HCT116 (cell line): ENCODE measurements at regions not wholly inside any gene's neighbourhood (a gene's known extent, or its start where the extent isn't known, plus 50 kb on each side); places are given as distances from the start of the nearest gene placed in this dataset.
A peak's percentile ranks its signal among the peaks of the same experiment; 100 is the strongest.
"Not testable (repeated sequence)": the region's sequence is repeated elsewhere in the genome, so short reads cannot be mapped to it uniquely, and the experiment has no call there.

Experiments
- ATAC-seq: fragments of 200-7000 bp; cut with Tn5 transposase; 2 replicates; pipeline ENCODE4 v1.9.1; 2020; ENCODE audit warnings: mild to moderate bottlenecking, moderate library complexity
- BruUV-seq: library from RNA; stranded (reverse); fragments of 400-500 nt; replicated peaks from 2 replicates; lab custom pipeline; 2021; lab: Mats Ljungman, UMichigan
- CTCF ChIA-PET: fragments of 300-600 bp; sonication (Branson Sonifier 250); formaldehyde crosslinking; loops from one replicate; lab custom pipeline; 2021; ENCODE audit warnings: antibody characterized with exemption; lab: Charles Lee
- POLR2A ChIA-PET: fragments of 300-600, 350-600 bp; sonication (Branson Sonifier 250); formaldehyde crosslinking; loops from one replicate; lab custom pipeline; 2021; ENCODE audit warnings: antibody characterized with exemption; lab: Charles Lee
- RAD21 ChIA-PET, 2 experiments: fragments of 300-600 bp; sonication (Branson Sonifier 250); formaldehyde crosslinking; loops; one replicate each; lab custom pipeline; 2023; ENCODE audit warnings: low total read pairs in 2 of 2; ENCODE audit not compliant: uncharacterized antibody in 2 of 2, unreplicated experiment in 2 of 2, low non-redundant PET in 1 of 2; lab: Charles Lee
- DNase-seq: peaks from one replicate; pipeline ENCODE4 v3.0.0-alpha.2; 2010; ENCODE audit warnings: low read depth, low spot score
- H2AFZ ChIP-seq: fragments of 200-600 bp; shearing (Covaris generic), sonication (generic); 2 replicates; pipeline ENCODE4 v1.6.1; 2017; ENCODE audit warnings: low read depth, mixed run types, mixed read lengths, antibody characterized with exemption, low read length; ENCODE audit not compliant: poor library complexity, severe bottlenecking
- H3K27ac ChIP-seq: 2 replicates; pipeline ENCODE4 v1.5.1; 2012; ENCODE audit warnings: low read depth, low read length
- H3K27me3 ChIP-seq: fragments of 200-600 bp; sonication (generic); 2 replicates; pipeline ENCODE4 v1.6.1; 2016; ENCODE audit warnings: mixed run types, low read length, mixed read lengths; ENCODE audit not compliant: insufficient read depth
- H3K36me3 ChIP-seq, 2 experiments: fragments of 200-500 bp in 1 of 2; fragments of 200-600 bp in 1 of 2; sonication (Bioruptor generic) in 1 of 2; sonication (generic) in 1 of 2; 2 replicates each; pipeline versions ENCODE4 v1.5.1 to v1.6.1; 2014 to 2016; ENCODE audit warnings: low read length in 2 of 2, inconsistent platforms in 1 of 2, mixed read lengths in 1 of 2, mixed run types in 1 of 2; ENCODE audit not compliant: insufficient read depth in 2 of 2, control insufficient read depth in 1 of 2
- H3K4me1 ChIP-seq, 2 experiments: fragments of 200-600 bp in 1 of 2; sonication (generic) in 1 of 2; 2 replicates each; pipeline versions ENCODE4 v1.5.1 to v1.6.1; 2012 to 2017; ENCODE audit warnings: low read length in 2 of 2, inconsistent platforms in 1 of 2, mild to moderate bottlenecking in 1 of 2, mixed read lengths in 1 of 2, mixed run types in 1 of 2, moderate library complexity in 1 of 2; ENCODE audit not compliant: insufficient read depth in 2 of 2, control insufficient read depth in 1 of 2
- H3K4me2 ChIP-seq: fragments of 200-600 bp; sonication (generic); 2 replicates; pipeline ENCODE4 v1.6.1; 2017; ENCODE audit warnings: mixed run types, low read length, mixed read lengths
- H3K4me3 ChIP-seq, 2 experiments: fragments of 200-600 bp in 1 of 2; sonication (generic) in 1 of 2; replicated peaks in 1 of 2; 2 replicates each; pipeline ENCODE4 v1.5.1; 2011 to 2016; ENCODE audit warnings: low read length in 2 of 2, control low read depth in 1 of 2, low read depth in 1 of 2, mild to moderate bottlenecking in 1 of 2, mixed read lengths in 1 of 2, mixed run types in 1 of 2
- H3K79me2 ChIP-seq: fragments of 200-600 bp; sonication (generic); 2 replicates; pipeline ENCODE4 v1.6.1; 2017; ENCODE audit warnings: mild to moderate bottlenecking, mixed run types, low read length, moderate library complexity, mixed read lengths; ENCODE audit not compliant: insufficient read depth
- H3K9ac ChIP-seq: fragments of 200-600 bp; sonication (generic); 2 replicates; pipeline ENCODE4 v1.6.1; 2016; ENCODE audit warnings: low read length, mixed read lengths
- H3K9me2 ChIP-seq: fragments of 200-600 bp; sonication (generic), shearing (Covaris generic); 2 replicates; pipeline ENCODE4 v1.6.1; 2017; ENCODE audit warnings: mixed run types, mild to moderate bottlenecking, moderate library complexity; ENCODE audit not compliant: insufficient read depth
- H3K9me3 ChIP-seq, 2 experiments: fragments of 200-500 bp in 1 of 2; fragments of 200-600 bp in 1 of 2; sonication (Bioruptor generic) in 1 of 2; sonication (generic) in 1 of 2; 2 replicates each; pipeline ENCODE4 v1.6.1; 2014 to 2017; ENCODE audit warnings: low read length in 2 of 2, mixed read lengths in 2 of 2, inconsistent platforms in 1 of 2, low read depth in 1 of 2, mild to moderate bottlenecking in 1 of 2, mixed run types in 1 of 2, moderate library complexity in 1 of 2; ENCODE audit not compliant: control insufficient read depth in 1 of 2, insufficient read depth in 1 of 2
- H4K20me1 ChIP-seq: fragments of 200-600 bp; sonication (generic), shearing (Covaris generic); 2 replicates; pipeline ENCODE4 v1.6.1; 2017; ENCODE audit warnings: mixed run types, mild to moderate bottlenecking, moderate library complexity; ENCODE audit not compliant: insufficient read depth
- SRF ChIP-seq: IDR thresholded peaks from 2 replicates; pipeline ENCODE4 v1.6.1; 2012; ENCODE audit warnings: low read depth
- intact Hi-C: fragments of 100-400 bp; cut with micrococcal nuclease; formaldehyde crosslinking; loops from 2 replicates; pipeline ENCODE4 v1.10.0; 2022

- ATAC-seq, H2AFZ ChIP-seq, H3K4me1 ChIP-seq, H3K79me2 ChIP-seq, H3K9ac ChIP-seq, H3K4me2 ChIP-seq, BruUV-seq, RAD21 ChIA-PET, H3K9me2 ChIP-seq, H3K36me3 ChIP-seq, H3K9me3 ChIP-seq, H3K27me3 ChIP-seq, POLR2A ChIA-PET, H3K27ac ChIP-seq, DNase-seq, H3K4me3 ChIP-seq, CTCF ChIA-PET, intact Hi-C loops, H4K20me1 ChIP-seq: not testable (repeated sequence)
- peak; percentile 21; the same call in 1 of the 2 replicates for TF ChIP-seq SRF
Observed at GRCh38 chr1:146701320-146701719, 236.8 kb upstream of the NBPF12 start.

- RAD21 ChIA-PET, H3K9me3 ChIP-seq, H3K4me3 ChIP-seq, H3K79me2 ChIP-seq, CTCF ChIA-PET, H3K4me2 ChIP-seq, POLR2A ChIA-PET, ATAC-seq, BruUV-seq, intact Hi-C loops, H3K9ac ChIP-seq, H4K20me1 ChIP-seq, H3K27ac ChIP-seq, H3K36me3 ChIP-seq, DNase-seq, H3K4me1 ChIP-seq, H2AFZ ChIP-seq, H3K9me2 ChIP-seq, H3K27me3 ChIP-seq: not testable (repeated sequence)
Observed at GRCh38 chr1:146695388-146695787, 242.7 kb upstream of the NBPF12 start.

- H3K4me1 ChIP-seq, DNase-seq, BruUV-seq, H3K36me3 ChIP-seq, H3K9me2 ChIP-seq, CTCF ChIA-PET, H3K27ac ChIP-seq, H3K9me3 ChIP-seq, H4K20me1 ChIP-seq, H3K4me2 ChIP-seq, H3K4me3 ChIP-seq, H3K27me3 ChIP-seq, ATAC-seq, H2AFZ ChIP-seq, RAD21 ChIA-PET, H3K9ac ChIP-seq, intact Hi-C loops, H3K79me2 ChIP-seq, POLR2A ChIA-PET: not testable (repeated sequence)
Observed at GRCh38 chr1:146691798-146692197, 246.3 kb upstream of the NBPF12 start.

- BruUV-seq, RAD21 ChIA-PET, POLR2A ChIA-PET, H3K9ac ChIP-seq, H3K4me3 ChIP-seq, DNase-seq, H3K4me2 ChIP-seq, H3K9me2 ChIP-seq, H3K36me3 ChIP-seq, H2AFZ ChIP-seq, H4K20me1 ChIP-seq, H3K79me2 ChIP-seq, H3K9me3 ChIP-seq, CTCF ChIA-PET, ATAC-seq, intact Hi-C loops, H3K4me1 ChIP-seq, H3K27ac ChIP-seq, H3K27me3 ChIP-seq: not testable (repeated sequence)
Observed at GRCh38 chr1:146688893-146689292, 249.2 kb upstream of the NBPF12 start.
